Smooth muscle cell (in vitro differentiated cells): ENCODE measurements at regions not wholly inside any gene's neighbourhood (a gene's known extent, or its start where the extent isn't known, plus 50 kb on each side); places are given as distances from the start of the nearest gene placed in this dataset.

ENCODE experiments used
- DNase-seq: peaks from one replicate; lab custom pipeline; 2025; ENCODE audit not compliant: unreplicated experiment; lab: John Stamatoyannopoulos, UW
- H2AFZ ChIP-seq: fragments of 200-600 bp; sonication (generic); 2 replicates; pipeline ENCODE4 v1.6.0; 2016; ENCODE audit warnings: antibody characterized with exemption, low read depth, mild to moderate bottlenecking
- H3F3A ChIP-seq: fragments of 200-600 bp; sonication (generic); 2 replicates; pipeline ENCODE4 v1.6.0; 2017; ENCODE audit warnings: antibody characterized with exemption, low read depth
- H3K27ac ChIP-seq: fragments of 200-600 bp; sonication (generic); 2 replicates; pipeline ENCODE4 v1.5.1; 2016; ENCODE audit warnings: low read depth, mild to moderate bottlenecking
- H3K27me3 ChIP-seq: fragments of 200-600 bp; sonication (generic); 2 replicates; pipeline ENCODE4 v1.6.1; 2016; ENCODE audit warnings: low read depth, mild to moderate bottlenecking
- H3K36me3 ChIP-seq: fragments of 200-600 bp; sonication (generic); 2 replicates; pipeline ENCODE4 v1.5.1; 2016; ENCODE audit warnings: low read depth
- H3K4me1 ChIP-seq: fragments of 200-600 bp; sonication (generic); 2 replicates; pipeline ENCODE4 v1.5.1; 2016; ENCODE audit warnings: low read depth
- H3K4me2 ChIP-seq: fragments of 200-600 bp; sonication (generic); 2 replicates; pipeline ENCODE4 v1.6.0; 2016; ENCODE audit warnings: mild to moderate bottlenecking
- H3K4me3 ChIP-seq: fragments of 200-600 bp; sonication (generic); 2 replicates; pipeline ENCODE4 v1.5.1; 2016; ENCODE audit warnings: mild to moderate bottlenecking
- H3K79me2 ChIP-seq: fragments of 200-600 bp; sonication (generic); 2 replicates; pipeline ENCODE4 v1.6.0; 2016; ENCODE audit warnings: low read depth, mild to moderate bottlenecking
- H3K9ac ChIP-seq: fragments of 200-600 bp; sonication (generic); 2 replicates; pipeline ENCODE4 v1.6.0; 2016; ENCODE audit warnings: low read depth
- H3K9me3 ChIP-seq: fragments of 200-600 bp; sonication (generic); replicated peaks from 2 replicates; pipeline ENCODE4 v1.5.1; 2016; ENCODE audit warnings: low read depth
- H4K20me1 ChIP-seq: fragments of 200-600 bp; sonication (generic); 2 replicates; pipeline ENCODE4 v1.6.0; 2016; ENCODE audit warnings: low read depth
- CTCF ChIP-seq: fragments of 200-600 bp; sonication (generic); IDR thresholded peaks from 2 replicates; pipeline ENCODE4 v1.5.1; 2017; ENCODE audit warnings: borderline replicate concordance, mild to moderate bottlenecking, antibody characterized with exemption; ENCODE audit not compliant: insufficient read depth, poor library complexity, severe bottlenecking
- whole genome bisulfite sequencing: methylation state at CpG from one replicate; pipeline ENCODE4 v1.1.7; 2016; ENCODE audit warnings: low lambda C conversion rate; 5-methylcytosine and 5-hydroxymethylcytosine counted together

GRCh38 chr13:83950293-83950692 lies 68.0 kb upstream of the SLITRK1 start:
- no peaks in the 10 kb centered on the region for H3K36me3 ChIP-seq
- H4K20me1 ChIP-seq, result no peaks in the 10 kb centered on the region
- no peak for TF ChIP-seq CTCF
- DNase-seq, result no peak
- no peak overlapping the region for H3K27ac ChIP-seq
- no peaks in the 10 kb centered on the region for H3K4me1 ChIP-seq
- H2AFZ ChIP-seq, result no peak overlapping the region
- no peaks in the 10 kb centered on the region for H3K79me2 ChIP-seq
- no peak overlapping the region for H3K4me2 ChIP-seq
- WGBS, result 59% methylated on average over 1 of the region's 1 CpG
- no peaks in the 10 kb centered on the region for H3K9me3 ChIP-seq
- H3K27me3 ChIP-seq, result no peaks in the 10 kb centered on the region
- no peak overlapping the region for H3K4me3 ChIP-seq
- no peaks in the 10 kb centered on the region for H3F3A ChIP-seq
- no peak overlapping the region for H3K9ac ChIP-seq

GRCh38 chr13:83943530-83944279 lies 61.4 kb upstream of the SLITRK1 start:
- TF ChIP-seq CTCF, result no peak
- Histone ChIP-seq H3K36me3 (no peaks in the 10 kb centered on the region), H3F3A (no peaks in the 10 kb centered on the region), H3K4me3 (no peak overlapping the region), H3K27ac (no peak overlapping the region), H3K4me2 (no peak overlapping the region), H3K79me2 (no peaks in the 10 kb centered on the region), H4K20me1 (no peaks in the 10 kb centered on the region), H3K27me3 (no peaks in the 10 kb centered on the region), H3K9me3 (no peaks in the 10 kb centered on the region), H3K9ac (no peak overlapping the region), H3K4me1 (peaks cover 20% of the 10 kb centered on the region), H2AFZ (no peak overlapping the region)
- DNase-seq, result no peak
- WGBS, result 62% methylated on average over 6 of the region's 6 CpGs

- Histone ChIP-seq H3K36me3 (no peaks in the 10 kb centered on the region), H3K4me2 (no peak overlapping the region), H3K27me3 (no peaks in the 10 kb centered on the region), H3K4me1 (peaks cover 20% of the 10 kb centered on the region), H3K27ac (peak overlapping the region; percentile 73), H2AFZ (peak overlapping the region; percentile 78), H3K4me3 (no peak overlapping the region), H3K9me3 (no peaks in the 10 kb centered on the region), H4K20me1 (no peaks in the 10 kb centered on the region), H3F3A (no peaks in the 10 kb centered on the region), H3K9ac (no peak overlapping the region), H3K79me2 (no peaks in the 10 kb centered on the region)
- no peak for DNase-seq
- no peak for TF ChIP-seq CTCF
- 79% methylated on average over 4 of the region's 4 CpGs for WGBS
These were observed 59.5 kb upstream of the SLITRK1 start for GRCh38 chr13:83941701-83942335.
